ENCODE measurements at regions not wholly inside any gene's neighbourhood (a gene's known extent, or its start where the extent isn't known, plus 50 kb on each side); places are given as distances from the start of the nearest gene placed in this dataset.
"Not testable (repeated sequence)": the region's sequence is repeated elsewhere in the genome, so short reads cannot be mapped to it uniquely, and the experiment has no call there.

DNA sequence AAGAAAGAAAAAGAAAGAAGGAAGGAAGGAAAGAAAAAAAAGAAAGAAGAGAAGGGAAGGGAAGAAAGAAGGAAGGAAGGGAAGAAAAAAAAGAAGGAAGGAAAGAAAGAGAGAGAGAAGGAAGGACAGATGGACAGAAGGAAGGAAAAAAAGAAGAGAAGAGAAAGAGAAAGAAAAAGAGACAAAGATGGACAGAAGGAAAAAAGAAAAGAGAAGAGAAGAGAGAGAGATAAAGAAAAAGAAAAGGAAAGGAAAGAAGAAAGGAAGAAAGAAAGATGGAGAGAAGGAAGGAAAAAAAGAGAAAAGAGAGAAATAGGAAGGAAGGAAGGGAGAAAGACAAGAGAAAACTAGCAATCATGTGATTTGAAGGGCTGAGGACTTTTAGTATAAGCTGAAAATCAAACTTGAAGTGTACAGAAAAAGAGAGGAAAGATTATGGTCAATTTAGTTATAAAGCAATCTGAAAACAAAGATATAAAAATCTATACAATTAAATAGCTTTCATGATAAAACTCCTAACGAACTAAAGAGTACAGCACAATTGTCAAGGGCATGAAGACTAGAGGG, 115.3 kb downstream of the LTN1 start:
- no peak for DNase-seq

DNA sequence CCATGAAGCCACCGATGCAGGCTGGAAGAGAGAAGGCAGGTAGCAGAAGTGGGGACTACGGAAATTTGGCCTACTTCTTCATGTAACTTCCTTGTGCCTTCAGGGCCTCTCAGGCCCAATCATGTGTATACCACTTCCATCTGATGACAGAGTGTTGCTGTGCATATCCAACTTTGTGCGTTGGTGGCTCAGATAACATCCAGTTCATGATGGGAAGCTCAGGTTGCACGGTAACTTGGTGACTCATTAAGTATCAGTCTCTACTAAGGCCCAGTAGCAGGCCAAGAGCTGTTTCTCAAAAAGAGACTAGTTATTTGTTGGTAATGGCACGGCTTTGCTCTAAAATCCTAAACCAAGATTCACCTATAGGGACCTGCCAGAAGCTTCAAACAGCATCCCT, 117.6 kb downstream of the LTN1 start:
- DNase-seq = no peak

DNA sequence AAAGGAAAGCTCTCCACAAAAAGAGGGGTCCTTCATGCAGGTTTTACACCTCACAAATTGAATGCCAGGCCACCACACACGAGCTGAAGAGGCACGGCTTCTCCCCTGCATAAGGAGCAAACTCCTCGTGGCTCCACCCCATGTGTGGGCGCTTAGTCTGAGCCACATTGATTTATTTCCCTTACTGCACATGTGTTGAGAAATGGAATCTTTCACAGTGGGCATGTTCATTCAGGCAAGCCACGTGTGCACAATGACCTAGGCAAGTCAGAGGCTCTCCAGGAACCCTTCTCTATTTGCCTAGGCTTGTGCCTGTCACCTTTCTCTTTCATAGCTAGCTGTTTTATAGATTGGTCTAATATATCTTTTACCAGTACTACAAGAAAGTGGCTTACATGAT, 120.5 kb downstream of the LTN1 start:
- no peak for DNase-seq

DNA sequence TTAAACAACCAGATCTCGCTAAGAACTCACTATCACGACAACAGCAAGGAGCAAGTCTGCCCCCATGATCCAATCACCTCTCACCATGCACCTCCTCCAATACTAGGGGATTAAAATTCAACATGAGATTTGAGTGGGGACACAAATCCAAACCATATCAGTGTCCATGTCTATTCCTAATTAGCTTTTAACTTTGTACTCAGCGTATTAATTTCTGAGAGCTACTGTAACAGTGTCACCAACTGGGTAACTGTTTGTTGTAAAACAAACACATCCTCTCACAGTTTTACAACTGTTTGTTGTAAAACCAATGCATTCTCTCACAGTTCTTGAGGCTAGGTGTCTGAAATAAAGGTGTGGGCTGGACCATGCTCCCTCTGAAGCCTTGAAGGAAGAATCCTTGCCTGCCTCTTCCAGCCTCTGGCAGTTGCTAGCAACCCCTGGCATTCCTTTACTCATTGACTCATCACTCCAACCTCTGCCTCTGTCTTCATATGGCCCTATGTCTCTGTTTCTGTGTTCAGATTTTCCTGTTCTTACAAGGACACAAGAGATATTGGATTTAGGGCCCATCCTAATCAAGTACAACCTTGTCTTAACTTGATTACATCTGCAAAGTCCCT, 121.2 kb downstream of the LTN1 start:
- no peak for DNase-seq

DNA sequence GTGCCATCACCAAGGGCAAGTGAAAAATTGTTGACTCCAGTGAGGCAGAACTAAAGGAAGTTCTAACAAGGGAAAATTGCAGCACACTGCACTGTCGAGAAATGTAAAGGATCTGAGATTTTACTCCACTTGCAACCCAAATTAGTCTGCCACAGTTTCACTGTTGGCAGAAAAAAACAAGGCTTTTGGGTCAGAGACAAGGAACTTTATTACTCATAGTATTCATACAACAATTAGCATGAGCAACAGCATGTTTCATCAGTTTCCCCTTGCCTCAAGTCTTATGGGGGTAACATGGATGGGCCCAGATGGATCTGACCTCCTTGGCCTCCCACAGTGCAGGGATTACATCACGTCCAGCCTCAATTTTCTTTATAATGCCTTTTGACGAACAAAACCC, 125.3 kb downstream of the LTN1 start:
- DNase-seq = no peak

DNA sequence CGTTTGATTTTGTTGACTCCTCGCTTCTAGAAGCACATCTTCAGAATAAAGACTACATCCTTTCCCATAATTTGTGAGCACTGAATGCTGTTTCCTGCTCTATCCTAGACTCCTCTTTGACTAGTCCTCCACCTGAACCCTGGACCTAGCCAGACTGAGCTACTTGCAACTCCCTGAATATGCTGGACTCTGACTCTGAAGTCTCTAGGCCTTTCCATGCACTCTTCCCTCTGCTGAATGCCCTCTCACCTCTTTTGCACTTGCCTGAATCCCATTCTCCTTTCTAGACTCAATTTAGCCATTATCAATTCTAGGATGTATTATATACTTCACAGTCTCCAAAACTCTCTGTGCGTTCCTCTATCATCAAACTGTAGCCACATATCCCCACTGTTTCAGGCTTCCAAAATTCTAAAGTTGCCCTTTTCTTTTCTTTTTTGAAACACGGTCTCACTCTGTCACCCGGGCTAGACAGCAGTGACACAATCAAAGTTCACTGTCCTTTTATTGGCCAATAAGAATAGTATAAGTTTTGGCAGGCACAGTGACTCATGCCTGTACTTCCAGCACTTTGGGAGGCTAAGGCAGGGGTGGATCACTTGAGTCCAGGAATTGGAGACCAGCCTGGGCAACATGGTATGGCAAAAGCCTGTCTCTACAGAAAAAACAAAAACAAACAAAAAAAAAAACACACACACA, 127.0 kb downstream of the LTN1 start:
- DNase-seq = no peak

DNA sequence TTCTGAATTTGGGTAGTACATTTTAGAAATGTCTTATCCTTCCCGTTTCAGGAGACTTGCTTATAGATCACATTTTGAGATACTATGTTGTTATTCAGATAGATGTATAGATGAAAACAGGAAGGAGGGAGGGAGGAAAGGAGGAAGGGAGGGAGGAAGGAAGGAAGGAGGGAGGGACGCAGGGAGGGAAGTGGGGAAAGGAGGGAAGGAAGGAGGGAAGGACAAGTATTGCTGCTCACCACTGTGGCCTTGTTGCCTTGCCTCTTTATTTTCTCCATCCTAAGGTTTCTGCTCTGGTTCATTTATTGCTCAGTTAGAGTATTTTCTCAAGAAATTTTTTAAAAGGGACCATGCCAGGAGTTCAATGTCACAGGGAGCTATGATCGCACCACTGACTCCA, 134.3 kb downstream of the LTN1 start:
- DNase-seq = no peak

DNA sequence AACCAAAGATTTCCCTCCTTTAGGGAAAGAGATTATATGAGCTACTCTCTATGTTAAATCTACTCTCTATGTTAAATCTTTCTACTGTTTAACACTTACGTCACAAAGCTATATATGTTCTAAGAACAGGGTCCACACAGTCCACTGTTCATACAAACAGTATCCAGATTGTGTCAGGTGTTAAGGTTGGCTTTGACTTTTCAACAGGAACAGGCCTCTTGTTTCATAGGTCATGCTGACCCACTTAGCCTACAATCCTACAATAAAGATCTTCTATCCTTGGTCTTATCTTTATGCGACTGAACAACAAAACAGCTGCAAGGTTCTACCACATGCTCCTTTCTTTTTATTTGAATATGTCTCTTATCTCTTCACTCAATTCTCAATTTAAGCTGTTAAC, 134.9 kb downstream of the LTN1 start:
- no peak for DNase-seq

DNA sequence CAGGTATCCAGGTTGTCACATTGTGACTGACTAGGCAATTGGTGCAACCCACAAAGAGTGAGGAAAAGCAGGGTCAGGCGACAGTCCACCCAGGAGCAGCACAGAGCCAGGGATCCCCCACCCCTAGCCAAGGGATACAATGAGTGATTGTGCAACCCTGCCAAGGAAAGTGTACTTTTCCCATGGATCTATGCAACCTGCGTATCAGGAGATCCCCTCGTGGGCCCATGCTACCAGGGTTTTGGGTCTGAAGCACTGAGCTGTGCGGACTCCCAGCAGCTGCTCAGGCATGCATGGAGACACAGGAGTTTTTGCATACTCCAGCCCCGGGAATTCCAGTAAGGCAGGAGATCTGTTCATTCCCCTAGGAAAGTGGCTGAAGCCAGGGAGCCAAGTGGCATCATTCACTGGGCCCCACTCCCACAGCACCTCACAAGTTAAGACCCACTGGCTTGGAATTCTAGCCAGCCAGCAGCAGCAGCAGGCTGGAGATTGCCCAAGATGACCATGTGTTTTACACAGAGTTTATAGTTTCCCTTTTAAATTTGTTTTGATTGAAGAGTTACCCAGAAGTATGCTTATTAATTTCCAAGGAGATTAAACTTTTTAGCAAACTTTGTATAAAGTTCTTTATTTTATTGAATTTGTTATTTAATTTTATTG, 136.0 kb downstream of the LTN1 start:
- no peak for DNase-seq

DNA sequence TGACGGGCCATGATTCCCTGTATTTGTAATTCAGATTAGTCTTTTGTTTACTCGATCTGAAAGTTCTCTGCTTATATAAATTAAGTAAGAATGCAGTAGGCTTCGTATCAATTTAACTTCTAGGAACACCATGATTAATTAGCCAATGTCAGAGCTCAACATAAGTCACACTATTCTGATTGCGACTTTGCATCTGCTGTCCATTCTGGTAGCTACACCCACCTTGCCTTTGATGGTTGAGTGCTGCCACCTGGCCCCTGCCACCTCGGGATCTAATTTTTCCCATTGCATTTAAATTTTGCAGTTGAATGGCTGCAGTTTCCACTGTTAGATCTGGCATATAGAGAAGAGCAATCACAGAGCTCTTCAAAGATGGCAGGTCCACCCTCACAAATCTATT, 140.0 kb downstream of the LTN1 start:
- no peak for DNase-seq

DNA sequence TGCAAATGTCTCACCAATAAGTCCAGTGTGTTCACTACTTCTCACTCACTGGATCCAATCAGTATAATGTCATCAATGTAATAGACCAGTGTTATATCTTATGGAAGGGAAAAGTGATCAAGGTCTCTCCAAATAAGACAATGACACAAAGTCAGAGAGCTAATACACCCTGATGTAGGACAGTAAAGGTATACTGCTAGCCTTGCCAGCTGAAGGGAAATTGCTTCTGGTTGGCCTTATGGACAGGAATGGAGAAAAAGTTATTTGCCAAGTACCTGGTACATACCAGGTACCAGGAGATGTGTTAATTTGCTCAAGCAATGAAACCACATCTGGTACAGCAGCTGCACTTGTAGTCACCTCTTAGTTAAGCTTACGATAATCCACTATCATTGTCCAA, 141.0 kb downstream of the LTN1 start:
- DNase-seq = no peak

DNA sequence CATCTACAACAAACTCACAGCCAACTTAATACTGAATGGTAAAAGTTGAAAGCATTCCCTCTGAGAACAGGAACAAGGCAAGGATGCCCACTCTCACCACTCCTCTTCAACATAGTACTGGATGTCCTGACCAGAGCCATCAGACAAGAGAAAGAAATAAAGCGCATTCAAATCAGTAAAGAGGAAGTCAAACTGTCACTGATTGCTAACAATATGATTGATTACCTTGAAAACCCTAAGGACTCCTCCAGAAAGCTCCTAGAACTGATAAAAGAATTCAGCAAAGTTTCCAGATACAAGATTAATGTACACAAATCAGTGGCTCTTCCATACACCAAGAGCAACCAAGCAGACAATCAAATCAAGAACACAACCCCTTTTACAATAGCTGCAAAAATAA, 153.4 kb downstream of the LTN1 start:
- DNase-seq = not testable (repeated sequence)

DNA sequence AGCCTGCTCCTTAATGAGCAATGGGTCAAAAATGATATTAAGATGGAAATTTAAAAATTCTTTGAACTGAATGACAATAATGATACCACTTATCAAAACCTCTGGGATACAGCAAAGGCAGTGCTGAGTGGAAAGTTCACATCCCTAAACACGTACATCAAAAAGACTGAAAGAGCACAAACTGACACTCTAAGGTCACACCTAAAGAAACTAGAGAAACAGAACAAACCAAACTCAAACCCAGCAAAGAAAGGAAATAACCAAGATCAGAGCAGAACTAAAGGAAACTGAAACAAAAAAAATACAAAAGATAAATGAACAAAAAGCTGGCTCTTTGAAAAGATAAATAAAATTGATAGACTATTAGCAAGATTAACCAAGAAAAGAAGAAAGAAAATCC, 155.3 kb downstream of the LTN1 start:
- not testable (repeated sequence) for DNase-seq

DNA sequence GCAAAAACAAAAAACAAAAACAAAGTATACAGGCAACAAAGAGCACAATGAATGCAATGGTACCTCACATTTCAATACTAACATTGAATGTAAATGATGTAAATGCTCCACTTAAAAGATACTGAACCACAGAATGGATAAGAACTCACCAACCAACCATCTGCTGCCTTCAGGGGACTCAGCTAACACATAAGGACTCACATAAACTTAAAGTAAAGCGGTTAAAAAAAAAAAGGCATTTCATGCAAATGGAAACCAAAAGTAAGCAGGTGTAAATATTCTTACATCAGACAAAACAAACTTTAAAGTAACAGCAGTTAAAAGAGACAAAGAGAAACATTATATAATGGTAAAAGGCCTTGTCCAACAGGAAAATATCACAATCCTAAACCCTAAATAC, 156.1 kb downstream of the LTN1 start:
- not testable (repeated sequence) for DNase-seq

DNA sequence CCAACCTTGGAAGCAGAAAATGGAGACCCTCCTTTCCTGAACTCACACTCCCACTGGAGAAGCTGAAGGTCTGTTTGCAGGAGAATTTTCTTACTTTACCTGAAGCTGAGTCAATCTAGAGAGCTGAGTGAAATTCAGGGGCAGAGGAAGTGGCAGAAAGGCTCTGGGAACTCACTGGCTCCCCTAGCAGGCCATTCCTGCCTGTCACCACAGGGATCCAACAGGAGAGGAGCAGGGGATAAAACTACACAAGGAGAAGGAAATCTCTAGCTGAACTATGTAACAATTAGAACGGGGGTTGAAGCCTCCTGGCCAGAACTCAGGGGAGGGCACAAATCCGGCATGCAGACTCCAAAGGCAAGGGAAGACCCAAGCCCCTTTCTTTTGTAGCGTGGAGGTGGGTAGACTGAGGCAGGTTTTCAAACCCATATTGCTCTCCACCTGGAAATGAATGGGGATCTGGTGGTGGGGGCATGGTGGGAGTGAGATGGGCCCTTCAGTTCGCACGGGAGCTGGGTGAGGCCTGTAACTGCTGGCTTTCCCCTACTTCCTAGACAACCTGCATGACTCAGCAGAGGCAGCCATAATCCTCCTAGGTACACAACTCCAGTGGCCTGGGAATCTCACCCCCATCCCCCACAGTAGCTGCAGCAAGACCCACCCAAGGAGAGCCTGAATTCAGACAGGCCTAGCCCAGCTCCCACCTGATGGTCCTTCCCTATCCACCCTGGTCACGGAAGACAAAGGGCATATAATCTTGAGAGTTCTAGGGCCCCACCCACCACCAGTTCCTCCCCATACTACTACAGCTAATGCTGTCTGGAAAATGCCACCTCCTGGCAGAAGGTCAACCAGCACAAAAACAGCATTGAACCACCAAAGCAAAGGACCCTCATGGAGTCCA, 158.1 kb downstream of the LTN1 start:
- no peak for DNase-seq

DNA sequence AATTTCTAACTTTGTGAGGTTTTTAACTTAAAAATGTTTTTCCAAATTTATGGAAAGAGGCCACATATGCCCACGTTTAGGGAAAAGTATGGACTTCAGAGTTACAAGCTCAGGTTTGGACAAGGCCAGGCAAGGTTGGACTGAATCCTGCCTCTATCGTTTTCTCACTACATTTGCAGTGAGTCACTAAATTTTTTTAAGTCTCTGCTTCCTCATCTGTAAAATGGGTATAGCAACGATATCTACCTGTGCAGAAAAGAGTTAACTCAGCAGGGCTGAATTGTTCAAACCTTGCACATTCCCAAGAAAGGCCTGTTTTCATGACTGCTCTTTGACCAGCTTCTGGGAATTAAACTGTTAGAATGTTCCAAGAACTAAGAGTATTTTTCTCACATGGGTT, 159.1 kb downstream of the LTN1 start:
- no peak for DNase-seq

DNA sequence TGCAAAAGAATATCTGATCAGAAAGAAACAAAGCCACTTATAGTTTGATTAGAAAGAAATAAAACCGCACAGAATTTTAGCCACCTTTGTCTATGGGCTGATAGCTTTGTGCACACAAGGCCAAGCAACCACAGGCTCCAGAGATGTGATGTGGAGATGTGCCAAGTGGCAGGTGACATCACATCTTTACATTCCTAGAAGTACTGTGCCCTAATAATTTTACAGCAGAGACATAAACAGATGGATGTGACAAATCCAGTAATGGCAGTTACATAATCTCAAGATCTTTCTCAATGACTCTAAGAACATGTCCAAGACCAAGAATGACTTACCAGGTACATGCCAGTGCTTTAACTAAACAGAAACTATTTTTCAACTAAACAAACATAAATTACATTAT, 159.5 kb downstream of the LTN1 start:
- no peak for DNase-seq

DNA sequence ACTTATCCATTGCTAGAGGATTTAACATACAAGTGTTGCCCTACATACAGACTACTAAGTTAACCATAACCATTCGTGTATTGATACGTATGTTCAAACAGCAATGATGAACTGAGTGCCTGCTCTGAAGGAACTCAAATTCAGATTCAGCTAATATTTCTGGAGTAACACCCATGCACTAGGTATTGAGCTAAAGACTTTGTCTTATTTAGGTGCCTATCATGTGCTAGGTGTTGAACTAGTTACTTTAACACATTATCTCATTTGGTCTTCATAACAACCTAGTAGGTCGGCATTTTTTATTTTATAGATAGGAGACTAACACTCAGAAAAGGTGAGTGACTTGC, 160.0 kb downstream of the LTN1 start:
- DNase-seq = no peak

DNA sequence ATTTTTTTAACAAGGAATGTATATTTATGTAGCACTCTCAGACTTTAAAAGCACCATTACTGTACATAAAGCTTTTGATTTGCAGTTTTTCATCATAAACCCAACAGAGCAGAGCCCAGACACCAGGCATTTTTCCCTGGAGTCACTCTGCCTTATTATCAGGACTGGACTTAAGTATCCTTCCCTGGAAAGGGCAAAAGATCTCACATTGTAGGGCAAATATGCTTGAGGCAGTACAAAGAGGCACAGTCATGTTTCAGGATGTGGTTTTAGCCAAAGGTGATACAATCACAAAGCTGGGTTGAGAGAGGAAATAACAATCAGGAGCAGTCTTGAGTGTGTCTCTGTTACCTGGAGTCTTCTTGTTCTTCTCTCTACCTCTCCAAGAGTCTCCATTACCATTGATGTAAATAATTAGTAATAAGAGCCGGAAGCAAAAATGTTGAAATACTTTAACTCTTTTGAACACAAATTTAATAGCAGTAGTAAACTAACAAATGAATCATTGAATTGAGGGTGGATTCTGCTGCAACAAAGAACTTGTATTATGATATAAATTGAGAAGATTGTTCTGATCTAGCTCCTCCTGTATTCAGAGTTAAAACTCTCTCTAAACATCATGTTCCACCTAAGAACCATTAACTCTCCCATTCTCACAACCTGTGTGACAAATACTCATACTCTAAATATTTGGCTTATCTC, 160.5 kb downstream of the LTN1 start:
- no peak for DNase-seq

DNA sequence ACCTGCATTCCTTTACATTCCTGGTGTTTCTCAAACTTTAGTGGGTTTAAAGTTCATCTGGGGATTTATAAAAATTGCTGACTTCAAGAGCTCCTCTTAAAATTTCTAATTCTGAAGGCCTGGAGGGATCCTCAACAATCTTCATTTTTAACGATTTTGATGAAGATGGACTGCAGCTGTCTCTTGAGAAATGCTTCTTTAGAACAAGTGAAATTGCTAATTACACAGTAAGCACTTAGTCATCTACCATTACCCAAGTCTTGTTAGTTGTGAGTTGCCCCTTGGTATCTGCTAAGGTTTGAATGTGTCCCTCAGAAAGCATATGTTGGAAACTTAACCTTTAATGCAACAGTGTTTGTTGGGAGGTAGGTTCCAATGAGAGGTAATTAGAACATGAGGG, 163.7 kb downstream of the LTN1 start:
- no peak for DNase-seq

DNA sequence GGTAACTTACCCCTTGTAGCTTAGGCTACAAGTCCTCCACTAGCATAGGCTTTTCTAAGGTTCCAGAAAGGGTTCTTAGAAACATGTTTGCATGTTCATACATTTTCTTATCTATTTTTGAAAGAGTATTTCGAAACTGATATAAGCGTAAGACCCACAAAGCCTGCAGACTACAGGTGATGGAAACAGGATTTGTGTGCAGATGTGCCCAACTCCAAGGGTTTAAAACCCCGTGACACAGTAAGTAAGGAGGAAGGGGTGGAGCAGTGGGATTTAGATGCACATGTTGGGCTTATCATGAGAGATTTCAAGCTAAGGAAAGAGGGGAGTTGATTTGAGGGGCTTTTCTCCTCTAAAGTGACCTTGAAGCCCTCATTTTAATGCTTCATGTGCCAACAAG, 164.7 kb downstream of the LTN1 start:
- no peak for DNase-seq

DNA sequence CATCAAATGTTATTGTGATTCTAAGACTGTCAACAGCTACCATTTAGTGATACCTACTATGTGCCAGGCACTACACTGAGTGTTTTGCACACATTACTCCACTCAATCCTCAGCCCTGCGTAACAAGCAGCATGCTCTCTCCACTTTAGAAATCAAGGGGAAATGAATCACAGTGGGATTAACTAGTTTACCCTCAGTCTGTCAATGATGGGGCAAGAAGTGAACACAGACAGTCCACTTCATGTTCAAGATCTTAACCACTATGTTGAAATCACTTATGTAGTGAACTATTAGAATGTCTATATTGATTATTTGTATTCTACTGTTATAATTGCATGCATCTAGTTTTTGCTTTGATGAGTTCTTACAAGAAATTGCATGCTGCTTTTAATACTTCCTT, 165.3 kb downstream of the LTN1 start:
- no peak for DNase-seq

DNA sequence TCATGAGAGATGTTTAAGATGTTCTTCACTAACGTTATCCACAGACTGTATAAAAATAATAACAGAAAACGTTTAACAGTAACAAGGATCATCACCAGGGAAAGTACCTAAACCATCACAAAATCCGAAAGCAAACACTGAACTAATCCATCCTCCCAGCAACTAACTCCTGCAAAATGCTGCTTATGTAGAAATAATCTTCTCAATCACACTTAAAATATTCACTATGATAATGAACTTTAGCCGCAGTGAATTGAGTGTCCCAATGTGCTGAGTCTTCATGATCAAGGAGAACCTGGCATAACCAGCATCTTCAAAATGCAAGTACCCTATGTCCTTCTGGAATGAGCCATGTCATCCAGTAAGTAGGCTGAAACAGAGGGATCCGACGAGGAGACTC, 166.1 kb downstream of the LTN1 start:
- DNase-seq = no peak

Measured in right forelimb (tissue), 1 donor.